ENCODE measurements at regions not wholly inside any gene's neighbourhood (a gene's known extent, or its start where the extent isn't known, plus 50 kb on each side); places are given as distances from the start of the nearest gene placed in this dataset.

DNA sequence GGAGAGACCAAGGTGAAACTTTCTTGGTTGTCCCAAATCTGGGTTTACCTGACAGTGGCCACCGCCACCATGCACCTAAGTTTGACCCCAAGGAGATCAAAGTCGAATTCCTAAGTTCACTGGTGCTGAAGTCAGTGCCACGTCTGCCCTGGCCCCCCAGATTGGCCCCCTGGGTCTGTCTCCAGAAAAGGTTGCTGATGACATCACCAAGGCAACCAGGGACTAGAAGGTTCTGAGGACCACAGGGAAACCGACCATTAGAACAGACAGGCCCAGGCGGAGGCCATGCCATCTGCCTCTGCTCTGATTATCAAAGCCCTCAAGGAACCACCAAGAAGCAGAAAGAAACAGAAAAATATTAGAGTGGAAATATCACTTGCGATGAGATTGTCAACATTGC lies 91.2 kb downstream of the DLL1 start:
- TF ChIP-seq POLR2A (IDR thresholded peaks at IDR 0.05), result no peak
- TF ChIP-seq, protein P1, sequence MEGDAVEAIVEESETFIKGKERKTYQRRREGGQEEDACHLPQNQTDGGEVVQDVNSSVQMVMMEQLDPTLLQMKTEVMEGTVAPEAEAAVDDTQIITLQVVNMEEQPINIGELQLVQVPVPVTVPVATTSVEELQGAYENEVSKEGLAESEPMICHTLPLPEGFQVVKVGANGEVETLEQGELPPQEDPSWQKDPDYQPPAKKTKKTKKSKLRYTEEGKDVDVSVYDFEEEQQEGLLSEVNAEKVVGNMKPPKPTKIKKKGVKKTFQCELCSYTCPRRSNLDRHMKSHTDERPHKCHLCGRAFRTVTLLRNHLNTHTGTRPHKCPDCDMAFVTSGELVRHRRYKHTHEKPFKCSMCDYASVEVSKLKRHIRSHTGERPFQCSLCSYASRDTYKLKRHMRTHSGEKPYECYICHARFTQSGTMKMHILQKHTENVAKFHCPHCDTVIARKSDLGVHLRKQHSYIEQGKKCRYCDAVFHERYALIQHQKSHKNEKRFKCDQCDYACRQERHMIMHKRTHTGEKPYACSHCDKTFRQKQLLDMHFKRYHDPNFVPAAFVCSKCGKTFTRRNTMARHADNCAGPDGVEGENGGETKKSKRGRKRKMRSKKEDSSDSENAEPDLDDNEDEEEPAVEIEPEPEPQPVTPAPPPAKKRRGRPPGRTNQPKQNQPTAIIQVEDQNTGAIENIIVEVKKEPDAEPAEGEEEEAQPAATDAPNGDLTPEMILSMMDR (IDR thresholded peaks at IDR 0.05), result no peak

All from testis (tissue), 2 donors.